Keratinocyte (primary cell): ENCODE measurements at regions not wholly inside any gene's neighbourhood (a gene's known extent, or its start where the extent isn't known, plus 50 kb on each side); places are given as distances from the start of the nearest gene placed in this dataset.

Experiments
- DNase-seq: peaks from one replicate; pipeline ENCODE4 v3.0.0-alpha.2; 2011; ENCODE audit warnings: low read depth, missing footprints, low spot score
- FAIRE-seq: peaks from 2 replicates; lab custom pipeline; 2011; peaks lifted over from hg19 to GRCh38; lab: Jason Lieb, UNC
- H2AFZ ChIP-seq: 2 replicates; pipeline ENCODE4 v1.6.0; 2012; ENCODE audit warnings: low read length, control low read depth, inconsistent platforms; ENCODE audit not compliant: control insufficient read depth
- H3K27ac ChIP-seq: 2 replicates; pipeline ENCODE4 v1.5.1; 2011; ENCODE audit warnings: low read length; ENCODE audit not compliant: control insufficient read depth, insufficient read depth
- H3K27me3 ChIP-seq: 3 replicates; pipeline ENCODE4 v1.6.0; 2011; ENCODE audit warnings: low read length; ENCODE audit not compliant: control insufficient read depth, insufficient read depth; ENCODE audit errors: extremely low read depth
- H3K36me3 ChIP-seq, 2 experiments: 2 replicates in 1 of 2; 3 replicates in 1 of 2; pipeline ENCODE4 v1.5.1; 2011; ENCODE audit warnings: low read length in 2 of 2, mild to moderate bottlenecking in 1 of 2; ENCODE audit not compliant: control insufficient read depth in 2 of 2, insufficient read depth in 2 of 2; ENCODE audit errors: extremely low read depth in 1 of 2
- H3K4me1 ChIP-seq: 3 replicates; pipeline ENCODE4 v1.5.1; 2011; ENCODE audit warnings: low read length; ENCODE audit not compliant: control insufficient read depth, insufficient read depth; ENCODE audit errors: extremely low read depth
- H3K4me2 ChIP-seq: 3 replicates; pipeline ENCODE4 v1.6.0; 2011; ENCODE audit warnings: low read depth, low read length; ENCODE audit not compliant: control insufficient read depth, insufficient read depth; ENCODE audit errors: extremely low read depth
- H3K4me3 ChIP-seq, 3 experiments: fragments of 200-600 bp in 1 of 3; sonication (generic) in 1 of 3; 2 replicates in 2 of 3; 3 replicates in 1 of 3; pipeline ENCODE4 v1.5.1; 2011 to 2016; ENCODE audit warnings: low read length in 3 of 3, mild to moderate bottlenecking in 3 of 3, control low read depth in 2 of 3, inconsistent platforms in 1 of 3, low read depth in 1 of 3, mixed read lengths in 1 of 3, mixed run types in 1 of 3, moderate library complexity in 1 of 3; ENCODE audit not compliant: control insufficient read depth in 2 of 3, insufficient read depth in 2 of 3; ENCODE audit errors: extremely low read depth in 1 of 3
- H3K79me2 ChIP-seq: 2 replicates; pipeline ENCODE4 v1.6.0; 2012; ENCODE audit warnings: low read length; ENCODE audit not compliant: control insufficient read depth, insufficient read depth
- H3K9ac ChIP-seq: 3 replicates; pipeline ENCODE4 v1.6.0; 2011; ENCODE audit warnings: low read length; ENCODE audit not compliant: control insufficient read depth, insufficient read depth; ENCODE audit errors: extremely low read depth
- H3K9me1 ChIP-seq: 3 replicates; pipeline ENCODE4 v1.6.0; 2011; ENCODE audit warnings: low read length; ENCODE audit not compliant: control insufficient read depth, insufficient read depth; ENCODE audit errors: extremely low read depth
- H3K9me3 ChIP-seq: 2 replicates; pipeline ENCODE4 v1.5.1; 2012; ENCODE audit warnings: low read depth, low read length; ENCODE audit not compliant: control insufficient read depth
- H4K20me1 ChIP-seq: 3 replicates; pipeline ENCODE4 v1.6.0; 2011; ENCODE audit warnings: low read length; ENCODE audit not compliant: control insufficient read depth, insufficient read depth; ENCODE audit errors: extremely low read depth
- EZH2 ChIP-seq: IDR thresholded peaks from one replicate; pipeline ENCODE4 v1.6.1; 2012; ENCODE audit warnings: inconsistent platforms, mild to moderate bottlenecking, low read length, moderate library complexity
- dilution Hi-C: fragments of 300-500 bp; cut with MboI; formaldehyde crosslinking; loops from one replicate; pipeline ENCODE4 v1.7.0; 2020; ENCODE audit warnings: low sequenced_read_pairs; ENCODE audit not compliant: extremely low pct_ligation_motif_present
- TF ChIP-seq, protein P1 (sequence below), 3 experiments: IDR thresholded peaks in 1 of 3; conservative IDR thresholded peaks in 1 of 3; optimal IDR thresholded peaks in 1 of 3; 2 replicates in 2 of 3; 3 replicates in 1 of 3; pipeline versions ENCODE3 to v1.5.1; 2011; ENCODE audit warnings: low read length in 3 of 3, mild to moderate bottlenecking in 3 of 3, moderate library complexity in 2 of 3, control low read depth in 1 of 3, inconsistent platforms in 1 of 3; ENCODE audit not compliant: insufficient read depth in 2 of 3; ENCODE audit errors: extremely low read depth in 1 of 3

DNA sequence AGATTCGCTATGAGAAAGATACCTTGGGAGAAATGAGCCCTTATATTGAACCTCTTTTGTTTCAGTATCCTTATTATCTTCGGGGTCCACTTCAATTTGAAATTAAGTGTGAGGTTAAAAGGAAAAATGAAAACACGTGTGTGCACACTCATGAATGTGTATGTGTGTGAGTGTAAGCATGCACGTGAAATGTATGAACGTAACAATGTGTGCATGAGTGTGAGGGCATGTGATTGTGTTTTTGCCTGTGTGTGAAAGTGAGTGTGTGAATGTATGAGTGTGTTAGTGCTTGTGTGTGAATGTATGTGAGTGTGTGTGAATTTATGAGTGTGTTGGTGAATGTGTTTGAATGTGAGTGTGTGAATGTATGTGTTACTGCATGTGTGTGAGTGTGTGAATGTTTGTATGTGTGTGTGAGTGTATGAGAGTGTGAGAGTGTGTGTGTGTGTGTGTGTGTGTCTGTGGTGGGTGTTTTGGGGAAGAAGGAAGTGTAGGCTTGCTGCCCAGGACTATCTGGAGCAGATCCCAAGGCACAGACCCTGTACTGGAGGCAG, 224.0 kb upstream of the CDH13 start:
- no peak for TF ChIP-seq EZH2
- TF ChIP-seq, protein P1, sequence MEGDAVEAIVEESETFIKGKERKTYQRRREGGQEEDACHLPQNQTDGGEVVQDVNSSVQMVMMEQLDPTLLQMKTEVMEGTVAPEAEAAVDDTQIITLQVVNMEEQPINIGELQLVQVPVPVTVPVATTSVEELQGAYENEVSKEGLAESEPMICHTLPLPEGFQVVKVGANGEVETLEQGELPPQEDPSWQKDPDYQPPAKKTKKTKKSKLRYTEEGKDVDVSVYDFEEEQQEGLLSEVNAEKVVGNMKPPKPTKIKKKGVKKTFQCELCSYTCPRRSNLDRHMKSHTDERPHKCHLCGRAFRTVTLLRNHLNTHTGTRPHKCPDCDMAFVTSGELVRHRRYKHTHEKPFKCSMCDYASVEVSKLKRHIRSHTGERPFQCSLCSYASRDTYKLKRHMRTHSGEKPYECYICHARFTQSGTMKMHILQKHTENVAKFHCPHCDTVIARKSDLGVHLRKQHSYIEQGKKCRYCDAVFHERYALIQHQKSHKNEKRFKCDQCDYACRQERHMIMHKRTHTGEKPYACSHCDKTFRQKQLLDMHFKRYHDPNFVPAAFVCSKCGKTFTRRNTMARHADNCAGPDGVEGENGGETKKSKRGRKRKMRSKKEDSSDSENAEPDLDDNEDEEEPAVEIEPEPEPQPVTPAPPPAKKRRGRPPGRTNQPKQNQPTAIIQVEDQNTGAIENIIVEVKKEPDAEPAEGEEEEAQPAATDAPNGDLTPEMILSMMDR (optimal IDR thresholded peaks at IDR 0.05 in 1 of 3, IDR thresholded peaks at IDR 0.05 in 1 of 3, conservative IDR thresholded peaks at IDR 0.05 in 1 of 3; ENCODE audit: extremely low read depth in 1 of 3, insufficient read depth in 2 of 3, low read length in 3 of 3): no peak
- no peak for FAIRE-seq
- H3K4me2 ChIP-seq: no peak overlapping the region
- no peaks in the 10 kb centered on the region for H3K79me2 ChIP-seq
- H2AFZ ChIP-seq: no peak overlapping the region
- H3K27me3 ChIP-seq: peaks cover 10% of the 10 kb centered on the region
- H4K20me1 ChIP-seq: no peaks in the 10 kb centered on the region
- no peaks in the 10 kb centered on the region for H3K36me3 ChIP-seq
- no peak overlapping the region for H3K4me3 ChIP-seq
- H3K9ac ChIP-seq: no peak overlapping the region
- H3K9me3 ChIP-seq: no peaks in the 10 kb centered on the region
- no peaks in the 10 kb centered on the region for H3K9me1 ChIP-seq
- dilution Hi-C loops: no loop called here
- no peaks in the 10 kb centered on the region for H3K4me1 ChIP-seq
- no peak overlapping the region for H3K27ac ChIP-seq
- no peak for DNase-seq

DNA sequence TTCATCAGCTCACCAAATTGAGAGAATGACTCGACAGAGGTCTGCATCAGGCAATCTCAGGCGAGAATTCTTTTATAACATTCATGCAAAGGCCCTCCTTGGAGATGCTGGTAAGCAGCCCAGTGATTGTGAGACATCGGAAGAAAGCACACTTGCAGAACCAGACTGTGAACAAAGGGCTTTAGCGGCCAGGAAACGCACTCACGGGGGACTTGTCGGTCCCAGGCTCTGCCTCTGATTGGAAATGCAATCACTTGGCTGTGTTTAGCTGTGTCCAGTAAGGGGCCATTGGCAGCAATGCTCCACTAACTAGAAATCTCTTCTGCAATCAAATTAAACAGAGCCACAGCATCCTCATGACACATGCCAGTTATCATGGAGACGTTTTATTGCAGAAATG, 226.7 kb upstream of the CDH13 start:
- dilution Hi-C loops: no loop called here

More for the DNA sequence above, 226.7 kb upstream of the CDH13 start:
- Histone ChIP-seq H3K9ac (no peak overlapping the region), H2AFZ (no peak overlapping the region), H3K9me1 (no peaks in the 10 kb centered on the region), H3K36me3 (no peaks in the 10 kb centered on the region), H3K4me2 (no peak overlapping the region), H3K9me3 (no peaks in the 10 kb centered on the region), H3K4me3 (no peak overlapping the region), H3K27me3 (peaks cover 14% of the 10 kb centered on the region), H3K4me1 (no peaks in the 10 kb centered on the region), H3K27ac (no peak overlapping the region), H3K79me2 (no peaks in the 10 kb centered on the region), H4K20me1 (no peaks in the 10 kb centered on the region)
- TF ChIP-seq, protein P1 (optimal IDR thresholded peaks at IDR 0.05 in 1 of 3, IDR thresholded peaks at IDR 0.05 in 1 of 3, conservative IDR thresholded peaks at IDR 0.05 in 1 of 3; ENCODE audit: extremely low read depth in 1 of 3, insufficient read depth in 2 of 3, low read length in 3 of 3): no peak
- TF ChIP-seq EZH2: no peak
- FAIRE-seq: no peak
- DNase-seq: no peak
